H1 (cell line): ENCODE measurements at regions not wholly inside any gene's neighbourhood (a gene's known extent, or its start where the extent isn't known, plus 50 kb on each side); places are given as distances from the start of the nearest gene placed in this dataset.

Experiments used
- CTCF ChIA-PET: fragments of 300-600 bp; sonication (Branson Sonifier 250); formaldehyde crosslinking; loops from one replicate; lab custom pipeline; 2021; ENCODE audit not compliant: partially characterized antibody; lab: Charles Lee
- POLR2A ChIA-PET: fragments of 300-600 bp; sonication (Branson Sonifier 250); formaldehyde crosslinking; loops from one replicate; lab custom pipeline; 2021; ENCODE audit warnings: inconsistent platforms; ENCODE audit not compliant: partially characterized antibody; lab: Charles Lee
- DNase-seq, 2 experiments: peaks; one replicate each; pipeline versions ENCODE4 v3.0.0 to v3.0.0-alpha.2; 2010 to 2022; ENCODE audit warnings: low spot score in 2 of 2, low read depth in 1 of 2, mixed read lengths in 1 of 2
- FAIRE-seq: peaks from 2 replicates; lab custom pipeline; 2011; peaks lifted over from hg19 to GRCh38; lab: Jason Lieb, UNC
- H2AFZ ChIP-seq: 2 replicates; pipeline ENCODE4 v1.8.1; 2012; ENCODE audit warnings: low read length, inconsistent platforms
- H2AK5ac ChIP-seq: 2 replicates; pipeline ENCODE4 v1.6.1; 2013; ENCODE audit warnings: low read depth, low read length
- H2BK120ac ChIP-seq: replicated peaks from 2 replicates; pipeline ENCODE3; 2013; ENCODE audit warnings: low read depth, low read length, inconsistent platforms
- H2BK12ac ChIP-seq: 2 replicates; pipeline ENCODE4 v1.6.1; 2013; ENCODE audit warnings: low read depth, low read length
- H2BK15ac ChIP-seq: 2 replicates; pipeline ENCODE4 v1.6.1; 2013; ENCODE audit warnings: low read length
- H2BK20ac ChIP-seq: 2 replicates; pipeline ENCODE4 v1.6.1; 2013; ENCODE audit warnings: low read length
- H2BK5ac ChIP-seq: 2 replicates; pipeline ENCODE4 v1.6.1; 2013; ENCODE audit warnings: low read depth, low read length
- H3K14ac ChIP-seq: 2 replicates; pipeline ENCODE4 v1.6.1; 2013; ENCODE audit warnings: inconsistent platforms; ENCODE audit not compliant: insufficient read length
- H3K18ac ChIP-seq: 2 replicates; pipeline ENCODE4 v1.6.1; 2013; ENCODE audit warnings: low read length; ENCODE audit errors: extremely low read depth
- H3K23ac ChIP-seq: 2 replicates; pipeline ENCODE4 v1.6.1; 2013; ENCODE audit warnings: inconsistent platforms; ENCODE audit not compliant: insufficient read length
- H3K23me2 ChIP-seq: 2 replicates; pipeline ENCODE4 v1.6.1; 2013; ENCODE audit warnings: low read depth, low read length
- H3K27ac ChIP-seq: 2 replicates; pipeline ENCODE4 v1.6.1; 2011; ENCODE audit warnings: low read depth, low read length, inconsistent platforms
- H3K27me3 ChIP-seq, 4 experiments: replicated peaks in 1 of 4; 1 replicate in 1 of 4; 2 replicates in 3 of 4; pipeline versions ENCODE4 v1.6.1 to v1.8.1; 2011 to 2013; ENCODE audit warnings: low read length in 3 of 4, mild to moderate bottlenecking in 3 of 4, inconsistent platforms in 2 of 4, mixed read lengths in 2 of 4, moderate library complexity in 1 of 4; ENCODE audit not compliant: control insufficient read depth in 3 of 4, insufficient read depth in 3 of 4; ENCODE audit errors: extremely low read depth in 1 of 4
- H3K36me3 ChIP-seq, 4 experiments: 2 replicates each; pipeline versions ENCODE4 v1.6.1 to v1.8.1; 2011 to 2013; ENCODE audit warnings: mild to moderate bottlenecking in 4 of 4, low read length in 3 of 4, moderate library complexity in 2 of 4, control low read depth in 1 of 4, inconsistent platforms in 1 of 4; ENCODE audit not compliant: insufficient read depth in 4 of 4, control insufficient read depth in 2 of 4
- H3K4ac ChIP-seq: replicated peaks from 2 replicates; pipeline ENCODE3; 2013; ENCODE audit warnings: low read length, low read depth, mixed read lengths, inconsistent platforms; ENCODE audit not compliant: insufficient read length
- H3K4me1 ChIP-seq, 4 experiments: replicated peaks in 1 of 4; 1 replicate in 1 of 4; 2 replicates in 3 of 4; pipeline versions ENCODE4 v1.6.1 to v1.8.1; 2011 to 2013; ENCODE audit warnings: low read length in 3 of 4, inconsistent platforms in 2 of 4, mixed read lengths in 1 of 4; ENCODE audit not compliant: insufficient read depth in 4 of 4, control insufficient read depth in 3 of 4
- H3K4me2 ChIP-seq, 2 experiments: 2 replicates each; pipeline versions ENCODE4 v1.6.1 to v1.8.1; 2011 to 2013; ENCODE audit warnings: low read depth in 2 of 2, low read length in 2 of 2, control low read depth in 1 of 2, inconsistent platforms in 1 of 2, mild to moderate bottlenecking in 1 of 2; ENCODE audit not compliant: insufficient read depth in 1 of 2
- H3K4me3 ChIP-seq, 4 experiments: fragments of 200-600, 300-600 bp in 1 of 4; sonication (generic), shearing (Covaris generic), sonication (Bioruptor Twin) in 1 of 4; 2 replicates each; pipeline versions ENCODE4 v1.5.1 to v1.8.1; 2011 to 2016; ENCODE audit warnings: low read length in 4 of 4, low read depth in 3 of 4, control low read depth in 2 of 4, inconsistent platforms in 2 of 4, mild to moderate bottlenecking in 2 of 4, mixed read lengths in 1 of 4, moderate library complexity in 1 of 4; ENCODE audit not compliant: insufficient read depth in 2 of 4; ENCODE audit errors: extremely low read depth in 1 of 4
- H3K56ac ChIP-seq: replicated peaks from 2 replicates; pipeline ENCODE3; 2013; ENCODE audit warnings: low read depth, mild to moderate bottlenecking, mixed read lengths, low read length, inconsistent platforms; ENCODE audit not compliant: insufficient read length
- H3K79me1 ChIP-seq: 2 replicates; pipeline ENCODE4 v1.6.1; 2013; ENCODE audit warnings: low read depth, low read length, control low read depth
- H3K79me2 ChIP-seq, 2 experiments: 2 replicates each; pipeline versions ENCODE4 v1.6.1 to v1.8.1; 2012 to 2013; ENCODE audit warnings: low read length in 2 of 2, mild to moderate bottlenecking in 2 of 2, inconsistent platforms in 1 of 2; ENCODE audit not compliant: insufficient read depth in 2 of 2, control insufficient read depth in 1 of 2
- H3K9ac ChIP-seq, 4 experiments: replicated peaks in 1 of 4; 1 replicate in 1 of 4; 2 replicates in 3 of 4; pipeline versions ENCODE4 v1.6.1 to v1.8.1; 2011 to 2013; ENCODE audit warnings: low read depth in 3 of 4, low read length in 3 of 4, control low read depth in 2 of 4, mild to moderate bottlenecking in 2 of 4, moderate library complexity in 2 of 4, inconsistent platforms in 1 of 4; ENCODE audit errors: extremely low read depth in 1 of 4
- H3K9me3 ChIP-seq, 2 experiments: 2 replicates each; pipeline versions ENCODE4 v1.6.1 to v1.8.1; 2012 to 2013; ENCODE audit warnings: mild to moderate bottlenecking in 2 of 2, moderate library complexity in 2 of 2, control low read depth in 1 of 2, inconsistent platforms in 1 of 2, low read depth in 1 of 2, low read length in 1 of 2, mixed read lengths in 1 of 2; ENCODE audit not compliant: insufficient read depth in 2 of 2
- H4K20me1 ChIP-seq, 2 experiments: replicated peaks in 1 of 2; 2 replicates each; pipeline versions ENCODE3 to v1.8.1; 2011 to 2013; ENCODE audit warnings: inconsistent platforms in 2 of 2, low read length in 2 of 2, mild to moderate bottlenecking in 1 of 2; ENCODE audit not compliant: insufficient read depth in 2 of 2, control insufficient read depth in 1 of 2
- H4K5ac ChIP-seq: 2 replicates; pipeline ENCODE4 v1.6.1; 2013; ENCODE audit warnings: low read length, low read depth, mixed read lengths, inconsistent platforms; ENCODE audit not compliant: insufficient read length
- H4K8ac ChIP-seq: 2 replicates; pipeline ENCODE4 v1.8.0; 2013; ENCODE audit warnings: mild to moderate bottlenecking, moderate library complexity, low read length, inconsistent platforms; ENCODE audit not compliant: insufficient read depth; ENCODE audit errors: extremely low read depth
- H4K91ac ChIP-seq: replicated peaks from 2 replicates; pipeline ENCODE3; 2013; ENCODE audit warnings: low read length, mixed read lengths, inconsistent platforms; ENCODE audit not compliant: insufficient read length
- GABPA ChIP-seq: IDR thresholded peaks from 2 replicates; pipeline ENCODE4 v1.6.1; 2011; ENCODE audit warnings: mild to moderate bottlenecking, low read length, moderate library complexity, borderline replicate concordance; ENCODE audit not compliant: insufficient read depth
- JUN ChIP-seq: IDR thresholded peaks from 2 replicates; pipeline ENCODE4 v1.6.1; 2011; ENCODE audit warnings: low read depth, mild to moderate bottlenecking, improper control_type of control experiment, low read length
- POLR2AphosphoS5 ChIP-seq: IDR thresholded peaks from 2 replicates; pipeline ENCODE4 v1.6.1; 2011; ENCODE audit warnings: low read depth, low read length
- POU5F1 ChIP-seq: IDR thresholded peaks from 2 replicates; pipeline ENCODE4 v1.6.1; 2011; ENCODE audit warnings: low read depth, mild to moderate bottlenecking, low read length, moderate library complexity
- RFX5 ChIP-seq: IDR thresholded peaks from 2 replicates; pipeline ENCODE4 v1.6.1; 2011; ENCODE audit warnings: low read depth, low read length, improper control_type of control experiment, borderline replicate concordance
- RXRA ChIP-seq: IDR thresholded peaks from 2 replicates; pipeline ENCODE4 v1.6.1; 2011; ENCODE audit warnings: low read depth, mild to moderate bottlenecking, low read length, moderate library complexity; ENCODE audit not compliant: insufficient read depth
- SP1 ChIP-seq: IDR thresholded peaks from 2 replicates; pipeline ENCODE4 v1.6.1; 2011; ENCODE audit warnings: low read depth, low read length
- TAF1 ChIP-seq: IDR thresholded peaks from 2 replicates; pipeline ENCODE4 v1.6.1; 2011; ENCODE audit warnings: mild to moderate bottlenecking, low read depth, low read length
- TBP ChIP-seq: IDR thresholded peaks from 2 replicates; pipeline ENCODE4 v1.6.1; 2011; ENCODE audit warnings: low read depth, low read length, improper control_type of control experiment
- WGBS, 2 experiments: shearing (Covaris generic) in 1 of 2; methylation state at CpG; one replicate each; pipeline versions ENCODE4 v1.1.6 to v1.1.7; 2013 to 2015; ENCODE audit warnings: low lambda C conversion rate in 2 of 2, mixed read lengths in 2 of 2, inconsistent platforms in 1 of 2, low coverage in 1 of 2, missing lambda C conversion rate in 1 of 2; ENCODE audit not compliant: insufficient replicate concordance in 2 of 2, insufficient coverage in 1 of 2, insufficient read length in 1 of 2; ENCODE audit errors: extremely low coverage in 1 of 2, missing lambda C conversion rate in 1 of 2; 5-methylcytosine and 5-hydroxymethylcytosine counted together
- TF ChIP-seq, protein P1 (sequence below): IDR thresholded peaks from 2 replicates; pipeline ENCODE4 v1.6.1; 2012; ENCODE audit warnings: inconsistent platforms

DNA sequence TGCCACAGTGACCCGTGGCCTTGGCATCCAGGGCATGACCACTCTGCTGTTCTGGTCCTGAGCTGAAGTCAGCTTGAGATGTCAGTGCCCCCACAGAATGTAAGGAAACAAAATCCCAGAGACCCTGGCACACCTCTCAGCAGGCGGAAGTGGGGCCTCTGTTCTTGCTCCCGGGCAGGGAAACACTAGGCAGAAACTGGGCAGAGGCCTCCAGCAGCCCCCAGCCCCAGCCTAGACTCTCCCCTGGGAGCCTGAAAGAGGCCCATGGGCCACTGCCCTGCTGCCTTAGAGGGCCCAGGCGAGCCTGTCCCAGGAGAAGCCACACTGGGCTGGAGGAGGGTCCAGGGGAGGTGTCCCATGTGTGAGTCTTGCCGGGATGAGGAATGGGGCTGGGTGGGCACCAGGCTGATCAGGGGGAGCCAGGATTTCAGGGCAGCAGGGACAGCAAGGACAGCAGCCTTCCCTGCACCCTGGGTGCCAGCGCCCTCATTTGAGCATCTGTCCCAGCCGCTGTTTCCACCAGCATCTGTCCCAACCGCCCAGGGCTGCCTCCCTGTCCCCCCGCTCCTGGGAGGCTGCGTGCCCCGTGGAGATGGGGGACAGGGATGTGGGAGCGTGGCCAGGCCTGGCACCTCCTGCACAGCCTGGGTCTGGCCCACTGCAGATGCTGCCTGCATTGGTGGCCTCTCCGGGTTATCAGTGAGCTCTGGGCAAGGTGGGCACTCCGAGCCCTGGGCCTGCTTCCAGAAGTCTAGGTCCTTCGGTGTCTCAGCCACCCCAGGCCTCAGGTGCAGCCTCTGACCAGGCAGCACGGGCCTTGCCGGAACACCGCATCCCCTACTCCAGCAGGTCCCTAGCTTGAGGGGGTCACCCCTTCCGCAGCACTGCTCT is 1072.4 kb downstream of the BRD1 start:
- H3K79me1 ChIP-seq = no peaks in the 10 kb centered on the region; the same call in 1 of the 2 replicates
- H3K4ac ChIP-seq = no peak overlapping the region
- H3K23ac ChIP-seq = no peak overlapping the region
- no peaks in the 10 kb centered on the region for H3K9me3 ChIP-seq
- H3K18ac ChIP-seq = no peak overlapping the region
- TF ChIP-seq TAF1 (no peak), POU5F1 (no peak), RXRA (no peak), TBP (no peak), SP1 (no peak), POLR2AphosphoS5 (no peak), RFX5 (no peak), JUN (no peak), GABPA (no peak)
- TF ChIP-seq, protein P1, sequence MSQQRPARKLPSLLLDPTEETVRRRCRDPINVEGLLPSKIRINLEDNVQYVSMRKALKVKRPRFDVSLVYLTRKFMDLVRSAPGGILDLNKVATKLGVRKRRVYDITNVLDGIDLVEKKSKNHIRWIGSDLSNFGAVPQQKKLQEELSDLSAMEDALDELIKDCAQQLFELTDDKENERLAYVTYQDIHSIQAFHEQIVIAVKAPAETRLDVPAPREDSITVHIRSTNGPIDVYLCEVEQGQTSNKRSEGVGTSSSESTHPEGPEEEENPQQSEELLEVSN = no peak
- no peak overlapping the region for H2BK5ac ChIP-seq
- H3K4me2 ChIP-seq = no peak overlapping the region
- H3K9ac ChIP-seq = no peak overlapping the region
- FAIRE-seq = no peak
- ChIA-PET CTCF (no interaction called here), POLR2A (no interaction called here)
- H4K5ac ChIP-seq = no peak overlapping the region
- no peak overlapping the region; the same call in 1 of the 2 replicates for H4K8ac ChIP-seq
- H2AK5ac ChIP-seq = no peak overlapping the region
- H3K56ac ChIP-seq = no peak overlapping the region
- H2BK15ac ChIP-seq = no peak overlapping the region
- no peaks in the 10 kb centered on the region; a peak in 1 of 7 replicates for H3K4me1 ChIP-seq
- no peak overlapping the region for H3K4me3 ChIP-seq
- no peak for DNase-seq
- no peaks in the 10 kb centered on the region for H3K27me3 ChIP-seq
- no peak overlapping the region for H4K91ac ChIP-seq
- H3K36me3 ChIP-seq = no peaks in the 10 kb centered on the region
- H3K23me2 ChIP-seq = peaks cover 2% of the 10 kb centered on the region
- H2BK20ac ChIP-seq = no peak overlapping the region
- no peak overlapping the region for H3K27ac ChIP-seq
- peaks cover 2 to 5% of the 10 kb centered on the region in 2 experiments for H4K20me1 ChIP-seq
- H2AFZ ChIP-seq = no peak overlapping the region
- no peak overlapping the region for H2BK12ac ChIP-seq
- no peak overlapping the region for H2BK120ac ChIP-seq
- H3K14ac ChIP-seq = no peak overlapping the region
- H3K79me2 ChIP-seq = no peaks in the 10 kb centered on the region
- 93% methylated on average over 18 of the region's 19 CpGs; no CpG with 5 or more reads in 1 of the 2 experiments for WGBS, 2 experiments
